ENCODE measurements at regions not wholly inside any gene's neighbourhood (a gene's known extent, or its start where the extent isn't known, plus 50 kb on each side); places are given as distances from the start of the nearest gene placed in this dataset.
A peak's percentile ranks its signal among the peaks of the same experiment; 100 is the strongest.
"Not testable (repeated sequence)": the region's sequence is repeated elsewhere in the genome, so short reads cannot be mapped to it uniquely, and the experiment has no call there.

DNA sequence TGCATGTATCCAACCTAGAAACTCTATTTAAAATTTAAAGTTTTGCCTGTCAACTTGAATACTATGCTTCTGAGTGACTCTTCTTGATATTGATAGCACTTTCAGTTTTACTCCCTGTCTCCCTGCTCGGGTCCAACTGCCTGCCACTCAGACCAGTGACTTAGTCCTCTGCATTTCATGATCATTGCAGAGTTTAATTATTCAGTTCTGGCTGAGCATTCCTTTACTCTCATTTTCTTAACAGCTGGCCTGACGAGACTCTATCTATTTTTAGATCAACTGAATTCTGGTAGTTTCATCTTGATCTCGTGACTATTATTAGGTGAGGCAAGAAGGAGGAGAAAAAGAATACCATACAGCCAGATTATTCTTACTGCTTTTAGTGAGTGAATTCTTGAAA, 617.4 kb downstream of the SI start:
- Histone ChIP-seq H3K9me3 (no peaks in the 10 kb centered on the region), H3K27me3 (no peaks in the 10 kb centered on the region), H3K4me3 (no peak overlapping the region), H3K36me3 (no peaks in the 10 kb centered on the region)
- no peak for DNase-seq

DNA sequence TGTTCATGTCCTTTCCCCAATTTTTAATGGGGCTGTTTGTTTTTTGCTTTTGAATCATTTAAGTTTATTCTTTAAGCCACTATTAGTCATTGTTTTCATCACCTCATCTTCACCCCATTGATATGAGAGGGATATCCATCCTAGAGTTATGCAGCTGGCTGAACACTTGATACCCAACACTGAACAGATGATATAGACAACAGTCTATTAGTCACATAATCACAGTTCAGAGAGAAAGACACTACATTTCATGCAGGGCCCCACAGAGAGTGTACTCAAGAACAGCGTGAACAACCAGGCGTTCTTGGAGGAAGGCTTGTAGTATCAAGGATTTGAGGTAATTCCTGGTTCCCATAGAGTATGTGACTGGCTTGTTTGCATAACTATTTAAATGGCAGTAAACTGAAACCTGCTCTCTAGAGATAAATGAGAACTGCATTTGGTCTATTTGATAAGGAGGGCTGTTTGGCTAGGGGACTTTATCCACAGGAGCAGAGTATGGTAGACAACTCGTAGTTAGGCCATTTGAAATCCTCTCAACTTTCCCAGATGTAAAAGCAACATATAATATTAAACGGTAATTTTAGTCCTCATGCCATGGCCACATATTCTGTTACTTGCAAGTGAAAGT, 618.7 kb downstream of the SI start:
- no peak overlapping the region for H3K4me3 ChIP-seq
- no peaks in the 10 kb centered on the region for H3K36me3 ChIP-seq
- no peak for DNase-seq
- no peaks in the 10 kb centered on the region for H3K27me3 ChIP-seq
- H3K9me3 ChIP-seq = no peaks in the 10 kb centered on the region

DNA sequence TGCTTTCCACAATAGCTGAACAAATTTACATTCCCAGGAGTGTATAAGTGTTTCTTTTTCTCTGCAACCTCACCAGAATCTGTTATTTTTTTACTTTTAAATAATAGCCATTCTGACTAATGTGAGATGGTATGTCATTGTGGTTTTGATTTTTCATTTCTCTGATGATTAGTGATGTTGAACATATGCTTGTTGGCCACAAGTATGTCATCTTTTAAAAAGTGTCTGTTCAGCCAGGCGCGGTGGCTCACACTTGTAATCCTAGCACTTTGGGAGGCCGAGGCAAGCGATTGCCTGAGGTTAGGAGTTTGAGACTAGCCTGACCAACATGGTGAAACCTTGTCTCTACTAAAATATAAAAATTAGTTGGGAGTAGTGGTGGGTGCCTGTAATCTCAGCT, 619.3 kb downstream of the SI start:
- peak; percentile 38 for DNase-seq
- Histone ChIP-seq H3K4me3 (no peak overlapping the region), H3K27me3 (no peaks in the 10 kb centered on the region), H3K36me3 (no peaks in the 10 kb centered on the region), H3K9me3 (no peaks in the 10 kb centered on the region)

DNA sequence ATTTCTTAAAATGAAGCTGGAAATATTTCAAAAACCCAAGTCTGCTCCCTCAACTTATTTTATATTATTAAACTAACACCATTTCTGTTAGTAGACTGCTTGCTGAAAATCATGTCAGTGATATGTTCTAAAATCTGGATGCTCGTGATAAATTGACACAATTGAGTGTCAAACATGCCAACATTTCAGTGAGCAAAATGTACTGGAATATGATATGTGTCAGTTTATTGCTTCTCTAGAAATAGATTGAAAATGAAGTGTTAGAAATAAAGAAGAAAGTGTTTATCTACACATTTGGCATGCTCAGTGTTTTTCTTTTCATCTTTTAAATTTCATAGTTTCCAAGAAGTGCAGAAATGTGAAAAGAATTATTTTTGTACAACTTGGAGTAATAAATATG, 624.6 kb downstream of the SI start:
- Histone ChIP-seq H3K36me3 (no peaks in the 10 kb centered on the region), H3K9me3 (no peaks in the 10 kb centered on the region), H3K27me3 (no peaks in the 10 kb centered on the region), H3K4me3 (no peak overlapping the region)
- DNase-seq = no peak

DNA sequence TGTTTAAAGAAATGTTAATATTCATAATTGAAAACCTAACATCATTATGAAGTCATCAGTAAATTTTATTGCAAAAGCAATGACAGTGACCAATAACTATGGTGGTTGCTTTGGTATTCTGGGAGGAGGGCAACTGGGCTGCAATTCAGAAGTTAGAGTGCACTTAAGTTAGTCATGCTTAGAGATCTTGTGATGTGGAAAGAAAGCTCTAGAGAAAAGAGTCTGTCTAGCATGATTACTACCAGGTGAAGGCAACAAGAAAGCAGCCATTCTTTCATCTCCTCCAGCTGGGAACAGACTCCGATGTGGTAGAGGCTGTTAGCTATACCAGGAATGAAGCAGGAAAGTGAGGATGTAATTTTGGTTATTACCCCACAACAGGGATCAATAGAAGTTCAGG, 625.6 kb downstream of the SI start:
- no peaks in the 10 kb centered on the region for H3K27me3 ChIP-seq
- no peaks in the 10 kb centered on the region for H3K9me3 ChIP-seq
- no peak for DNase-seq
- no peaks in the 10 kb centered on the region for H3K36me3 ChIP-seq
- H3K4me3 ChIP-seq = no peak overlapping the region

DNA sequence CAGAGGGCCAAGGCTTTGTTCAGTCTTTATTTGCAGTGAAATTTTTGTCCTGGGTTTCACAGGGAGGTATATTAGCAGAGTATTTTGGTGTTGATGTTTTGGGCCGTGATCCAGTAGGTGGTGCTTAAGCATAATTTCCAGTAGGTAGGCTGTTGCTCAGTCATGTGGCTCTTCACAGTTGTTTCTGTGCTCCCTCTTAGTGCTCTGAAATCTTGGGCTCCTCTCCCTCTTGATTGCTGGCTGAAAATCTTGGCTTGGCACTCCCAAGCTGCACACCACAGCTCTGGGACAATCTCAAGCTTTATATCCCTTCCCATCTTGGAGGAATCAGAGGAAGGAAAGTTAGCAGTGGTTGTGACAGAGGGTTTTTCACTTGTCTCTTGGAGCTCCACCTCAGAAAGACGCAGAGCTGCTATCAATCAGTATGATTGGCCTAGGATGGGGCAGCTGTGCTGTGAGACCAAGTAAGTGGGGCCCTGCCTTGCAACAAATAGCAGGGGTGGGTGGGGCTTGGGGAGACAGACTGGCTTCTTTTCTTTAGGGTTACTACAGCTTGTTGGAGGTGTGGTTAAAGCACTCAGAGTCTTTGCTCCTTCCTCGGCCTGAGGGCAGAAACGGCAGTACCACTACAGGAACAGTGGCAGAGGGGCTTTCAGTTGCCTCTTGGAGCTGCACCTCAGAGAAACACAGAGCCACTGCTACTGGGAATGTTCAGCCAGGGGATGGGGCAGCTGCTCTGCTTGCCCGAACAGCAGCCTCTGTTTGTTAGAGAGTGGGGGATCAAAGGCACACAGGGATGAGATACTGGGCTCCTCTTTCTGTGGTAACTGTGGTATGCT, 627.0 kb downstream of the SI start:
- H3K9me3 ChIP-seq = no peaks in the 10 kb centered on the region
- no peaks in the 10 kb centered on the region for H3K27me3 ChIP-seq
- no peaks in the 10 kb centered on the region for H3K36me3 ChIP-seq
- H3K4me3 ChIP-seq = no peak overlapping the region
- DNase-seq = no peak

DNA sequence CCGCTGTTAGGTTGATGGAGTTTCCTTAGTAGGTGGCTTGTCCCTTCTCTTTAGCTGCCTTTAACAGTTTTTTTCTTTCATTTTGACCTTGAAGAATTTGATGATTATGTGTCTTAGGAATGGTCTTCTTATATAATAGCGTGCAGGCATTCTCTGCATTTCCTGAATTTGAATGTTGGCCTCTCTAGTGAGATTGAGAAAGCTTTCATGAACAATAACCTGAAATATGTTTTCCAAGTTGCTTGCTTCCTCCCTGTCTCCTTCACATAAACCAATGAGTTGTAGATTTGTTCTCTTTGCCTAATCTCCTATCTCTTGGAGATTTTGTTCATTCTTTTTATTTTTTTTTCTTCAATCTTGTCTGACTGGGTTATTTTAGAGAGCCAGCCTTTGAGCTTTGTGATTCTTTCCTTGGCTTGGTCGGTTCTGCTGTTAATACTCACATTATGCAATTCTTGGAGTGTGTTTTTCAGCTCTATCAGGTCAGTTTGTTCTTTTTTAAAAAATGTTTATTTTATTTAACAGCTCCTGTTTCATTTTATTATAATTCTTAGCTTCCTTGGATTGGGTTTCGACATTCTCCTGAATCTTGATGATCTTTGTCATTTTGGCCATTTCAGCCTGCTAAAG, 627.9 kb downstream of the SI start:
- DNase-seq = no peak

DNA sequence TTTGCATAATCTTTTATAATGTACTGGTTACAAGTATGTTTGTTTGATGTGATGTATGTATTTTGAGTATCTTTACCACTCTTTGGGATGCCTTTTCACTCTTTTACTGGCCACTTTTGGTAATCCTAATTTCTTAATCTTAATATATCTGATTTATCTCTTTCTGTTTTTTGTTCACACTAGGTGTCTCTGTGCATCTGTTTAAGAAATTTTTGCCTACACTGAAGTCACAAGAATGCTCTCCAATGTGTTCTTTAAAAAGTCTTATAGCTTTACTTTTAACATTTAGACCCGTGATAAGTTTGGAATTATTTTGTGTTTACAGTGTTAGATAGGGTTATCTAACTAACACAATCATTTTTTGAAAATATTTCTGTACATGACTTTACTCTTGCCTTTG, 659.1 kb downstream of the SI start:
- Histone ChIP-seq H3K4me3 (no peak overlapping the region), H3K27me3 (no peaks in the 10 kb centered on the region), H3K9me3 (no peaks in the 10 kb centered on the region), H3K36me3 (no peaks in the 10 kb centered on the region)
- no peak for DNase-seq

More for the DNA sequence above, 627.9 kb downstream of the SI start:
- Histone ChIP-seq H3K4me3 (no peak overlapping the region), H3K27me3 (no peaks in the 10 kb centered on the region), H3K36me3 (no peaks in the 10 kb centered on the region), H3K9me3 (no peaks in the 10 kb centered on the region)

DNA sequence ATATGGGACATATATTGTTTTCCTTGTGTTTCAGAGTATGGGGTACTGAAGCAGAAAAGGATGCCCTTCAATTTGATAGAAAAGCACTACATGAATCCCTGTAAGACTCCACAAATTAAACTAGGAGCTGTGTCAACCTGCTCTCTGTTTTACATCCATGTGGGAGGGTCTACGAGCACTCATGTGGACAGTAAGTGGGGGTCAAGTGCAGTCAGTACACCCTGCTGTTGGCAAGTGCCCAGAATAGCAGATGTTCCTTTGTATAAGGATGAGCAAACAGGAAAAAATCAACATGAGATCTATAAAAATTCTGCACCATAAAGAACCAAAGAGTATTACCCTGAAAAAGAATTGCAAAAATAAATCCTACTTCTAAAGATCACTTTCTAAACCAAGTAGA, 659.9 kb downstream of the SI start:
- no peaks in the 10 kb centered on the region for H3K9me3 ChIP-seq
- no peaks in the 10 kb centered on the region for H3K27me3 ChIP-seq
- H3K36me3 ChIP-seq = no peaks in the 10 kb centered on the region
- DNase-seq = no peak
- H3K4me3 ChIP-seq = no peak overlapping the region

DNA sequence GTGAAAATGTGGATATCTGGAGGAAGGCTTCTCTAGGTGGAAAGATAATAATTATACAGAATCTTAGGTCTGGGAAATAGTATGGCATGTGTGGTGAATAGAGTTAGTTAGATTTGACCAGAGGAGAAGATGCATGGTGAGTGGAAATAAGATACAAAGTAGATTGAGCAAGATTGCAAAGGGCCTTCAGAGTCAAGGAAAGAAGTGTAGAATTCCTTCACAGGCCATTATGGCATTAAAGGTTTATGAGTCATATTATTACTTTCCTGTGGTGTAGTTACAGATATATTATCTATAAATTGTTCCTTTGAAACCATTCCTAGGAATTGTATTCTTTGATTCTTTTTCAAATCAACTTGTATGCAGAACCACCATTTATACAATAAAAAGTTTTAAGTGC, 660.3 kb downstream of the SI start:
- DNase-seq = no peak
- H3K36me3 ChIP-seq = no peaks in the 10 kb centered on the region
- no peak overlapping the region for H3K4me3 ChIP-seq
- no peaks in the 10 kb centered on the region for H3K27me3 ChIP-seq
- H3K9me3 ChIP-seq = no peaks in the 10 kb centered on the region

DNA sequence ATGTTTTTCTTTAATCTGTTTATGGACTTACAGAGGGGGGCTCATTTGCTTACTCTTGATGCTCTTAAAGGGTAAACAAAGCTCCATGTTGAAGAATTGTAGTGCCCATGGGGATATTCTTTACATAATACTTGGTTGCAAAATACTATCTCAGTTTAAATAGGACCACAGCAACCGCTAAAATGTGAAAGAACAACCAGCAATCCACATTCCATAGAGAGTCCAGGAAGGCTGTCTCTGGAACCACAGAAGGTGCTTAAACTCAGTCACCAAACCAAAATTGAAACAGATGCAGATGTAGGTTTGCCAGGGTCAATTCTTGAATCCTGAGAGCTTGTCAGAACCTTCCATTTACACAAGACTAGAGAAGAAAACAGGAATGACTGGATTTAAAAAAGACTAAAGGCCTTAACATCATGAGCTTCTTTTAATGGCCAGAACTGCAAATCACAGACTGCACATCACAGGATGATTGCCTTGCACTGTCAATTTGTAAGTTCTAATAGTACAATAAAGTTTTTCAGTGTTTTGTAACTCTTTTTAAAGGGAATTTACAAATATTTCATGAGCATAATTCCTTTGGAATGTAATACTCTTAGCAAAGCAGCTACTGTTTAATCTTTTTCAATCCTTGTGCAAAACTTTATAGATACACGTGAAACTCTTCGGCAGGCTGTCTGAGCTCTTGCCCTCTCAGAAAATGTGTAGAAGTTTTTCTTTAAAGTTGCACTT, 661.6 kb downstream of the SI start:
- H3K4me3 ChIP-seq = no peak overlapping the region
- DNase-seq = no peak
- H3K9me3 ChIP-seq = no peaks in the 10 kb centered on the region
- H3K27me3 ChIP-seq = no peaks in the 10 kb centered on the region
- no peaks in the 10 kb centered on the region for H3K36me3 ChIP-seq

DNA sequence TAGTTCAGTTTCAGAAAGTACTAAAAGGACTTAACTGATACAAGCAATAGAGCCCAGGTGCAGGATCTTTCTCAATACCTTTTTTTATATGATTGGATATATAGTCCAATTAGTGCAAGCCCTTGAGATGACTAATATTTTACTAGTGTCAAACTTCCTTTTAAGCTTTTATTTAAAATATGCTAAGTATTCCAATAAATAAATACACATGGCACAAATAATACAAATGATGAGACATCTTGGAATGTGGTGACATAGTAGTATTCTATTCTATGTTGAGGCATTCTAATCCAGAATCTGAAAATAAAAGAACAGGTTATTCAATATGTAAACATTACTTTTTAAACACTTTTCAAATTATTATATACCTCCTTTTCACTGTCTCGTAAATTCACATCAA, 670.0 kb downstream of the SI start:
- no peaks in the 10 kb centered on the region for H3K27me3 ChIP-seq
- no peaks in the 10 kb centered on the region for H3K36me3 ChIP-seq
- no peaks in the 10 kb centered on the region for H3K9me3 ChIP-seq
- no peak overlapping the region for H3K4me3 ChIP-seq
- no peak for DNase-seq

DNA sequence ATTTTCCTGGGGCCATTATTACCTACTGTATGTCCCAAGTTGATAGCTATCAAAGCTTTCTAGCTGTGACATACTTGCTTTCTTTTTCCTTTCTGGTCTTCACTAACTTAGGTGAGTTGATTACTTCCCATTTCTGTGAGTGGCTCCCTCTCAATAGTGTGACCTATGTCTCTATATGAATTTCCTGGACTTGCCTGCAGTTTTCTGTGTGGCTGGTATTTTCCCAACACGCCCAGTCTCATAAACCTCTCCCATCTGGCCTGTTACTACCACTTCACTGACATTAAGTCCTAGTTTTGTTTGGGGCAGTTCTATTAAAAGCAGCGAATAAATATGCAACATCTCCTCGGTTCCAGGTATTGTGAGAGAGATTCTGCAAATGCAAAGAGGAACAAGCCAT, 671.2 kb downstream of the SI start:
- no peaks in the 10 kb centered on the region for H3K9me3 ChIP-seq
- no peak for DNase-seq
- H3K4me3 ChIP-seq = no peak overlapping the region
- no peaks in the 10 kb centered on the region for H3K36me3 ChIP-seq
- no peaks in the 10 kb centered on the region for H3K27me3 ChIP-seq

DNA sequence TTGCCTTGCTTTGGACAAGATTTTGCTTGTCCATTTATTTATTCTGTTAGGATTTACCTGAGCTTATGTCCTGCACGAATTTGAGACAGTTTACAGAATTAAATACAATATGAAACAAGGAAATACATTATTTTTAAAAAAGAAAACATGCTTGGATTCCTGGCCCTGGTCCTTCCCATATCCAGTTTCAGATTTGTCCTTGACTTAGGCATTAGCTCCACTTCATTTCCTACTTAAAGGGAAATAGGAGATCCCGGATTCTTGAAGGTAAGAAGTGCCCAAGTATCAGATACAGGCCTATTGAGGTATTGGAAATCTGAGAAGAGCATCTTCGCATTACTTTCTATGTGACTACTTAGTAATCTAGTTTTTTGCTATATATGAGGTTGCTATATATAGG, 672.0 kb downstream of the SI start:
- DNase-seq = no peak
- no peaks in the 10 kb centered on the region for H3K27me3 ChIP-seq
- no peaks in the 10 kb centered on the region for H3K9me3 ChIP-seq
- H3K36me3 ChIP-seq = no peaks in the 10 kb centered on the region
- no peak overlapping the region for H3K4me3 ChIP-seq

DNA sequence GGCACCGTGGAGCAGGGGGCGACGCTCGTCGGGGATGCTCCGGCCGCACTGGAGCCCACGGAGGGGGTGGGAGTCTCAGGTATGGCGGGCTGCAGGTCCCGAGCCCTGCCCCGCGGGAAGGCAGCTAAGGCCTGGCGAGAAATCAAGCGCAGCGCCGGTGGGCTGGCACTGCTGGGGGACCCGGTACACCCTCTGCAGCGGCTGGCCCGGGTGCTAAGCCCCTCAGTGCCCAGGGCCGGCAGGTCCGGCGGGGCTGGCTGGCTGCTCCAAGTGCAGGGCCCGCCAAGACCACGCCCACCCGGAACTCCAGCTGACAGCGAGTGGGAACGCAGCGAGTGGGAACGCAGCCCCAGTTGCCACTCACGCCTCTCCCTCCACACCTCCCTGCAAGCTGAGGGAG, 676.4 kb downstream of the SI start:
- no peak overlapping the region for H3K4me3 ChIP-seq
- DNase-seq = no peak
- no peaks in the 10 kb centered on the region for H3K27me3 ChIP-seq
- no peaks in the 10 kb centered on the region for H3K9me3 ChIP-seq
- no peaks in the 10 kb centered on the region for H3K36me3 ChIP-seq

DNA sequence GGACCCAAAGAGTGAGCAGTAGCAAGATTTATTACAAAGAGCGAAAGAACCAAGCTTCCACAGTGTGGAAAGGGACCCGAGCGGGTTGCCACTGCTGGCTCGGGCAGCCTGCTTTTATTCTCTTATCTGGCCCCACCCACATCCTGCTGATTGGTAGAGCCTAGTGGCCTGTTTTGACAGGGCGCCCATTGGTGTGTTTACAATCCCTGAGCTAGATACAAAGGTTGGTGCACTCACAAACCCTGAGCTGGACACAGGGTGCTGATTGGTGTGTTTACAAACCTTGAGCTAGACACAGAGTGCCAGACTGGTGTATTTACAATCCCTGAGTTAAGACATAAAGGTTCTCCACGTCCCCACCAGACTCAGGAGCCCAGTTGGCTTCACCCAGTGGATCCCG, 676.9 kb downstream of the SI start:
- H3K9me3 ChIP-seq, H3K36me3 ChIP-seq, H3K4me3 ChIP-seq, H3K27me3 ChIP-seq, DNase-seq: not testable (repeated sequence)

DNA sequence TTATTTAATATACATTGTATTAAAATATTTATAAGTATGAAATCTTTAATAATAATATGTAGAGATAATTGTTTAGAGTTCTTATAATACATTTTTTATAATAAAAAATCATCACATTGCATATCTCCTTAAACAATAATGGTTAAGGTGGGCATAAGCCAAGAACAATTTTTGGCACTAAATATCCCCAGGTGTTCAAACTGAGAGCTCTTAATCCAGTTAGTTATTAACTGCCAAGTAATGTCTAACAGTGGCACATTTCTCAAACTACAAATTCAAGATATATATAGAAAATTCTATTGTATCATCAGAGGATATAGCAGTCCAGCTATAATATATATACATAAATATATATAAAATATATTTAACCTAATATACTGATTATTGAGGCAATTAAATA, 680.8 kb downstream of the SI start:
- H3K9me3 ChIP-seq = no peaks in the 10 kb centered on the region
- no peak overlapping the region for H3K4me3 ChIP-seq
- H3K36me3 ChIP-seq = no peaks in the 10 kb centered on the region
- no peaks in the 10 kb centered on the region for H3K27me3 ChIP-seq
- no peak for DNase-seq

All from MG63 (cell line).